HEK293 (cell line): ENCODE measurements at regions not wholly inside any gene's neighbourhood (a gene's known extent, or its start where the extent isn't known, plus 50 kb on each side); places are given as distances from the start of the nearest gene placed in this dataset.

ENCODE experiments used
- CTCF ChIA-PET: fragments of 350-600 bp; formaldehyde crosslinking; extraction: SDS; loops from one replicate; lab custom pipeline; 2021; ENCODE audit warnings: antibody characterized with exemption; lab: Yijun Ruan, JAX
- POLR2A ChIA-PET: fragments of 300-600 bp; formaldehyde crosslinking; extraction: SDS; loops from one replicate; lab custom pipeline; 2020; ENCODE audit warnings: antibody characterized with exemption, inconsistent platforms; lab: Yijun Ruan, JAX
- H3K27ac ChIP-seq: fragments of 200-500 bp; sonication (Bioruptor generic); 2 replicates; pipeline ENCODE4 v1.5.1; 2014; ENCODE audit warnings: low read depth, low read length, control low read depth, inconsistent platforms; ENCODE audit errors: extremely low read depth
- H3K36me3 ChIP-seq, 2 experiments: fragments of 200-500 bp in 1 of 2; sonication (Bioruptor generic) in 1 of 2; 1 replicate in 1 of 2; 2 replicates in 1 of 2; pipeline ENCODE4 v1.5.1; 2014 to 2017; ENCODE audit warnings: inconsistent platforms in 2 of 2, low read length in 2 of 2; ENCODE audit not compliant: control insufficient read depth in 2 of 2, insufficient read depth in 1 of 2
- H3K4me1 ChIP-seq: fragments of 200-500 bp; sonication (Bioruptor generic); 2 replicates; pipeline ENCODE4 v1.5.1; 2014; ENCODE audit warnings: mild to moderate bottlenecking, low read length, inconsistent platforms; ENCODE audit not compliant: control insufficient read depth, insufficient read depth
- H3K4me3 ChIP-seq: 2 replicates; pipeline ENCODE4 v1.5.1; 2011; ENCODE audit warnings: low read depth, mild to moderate bottlenecking, control low read depth, low read length, moderate library complexity
- H3K9me3 ChIP-seq: fragments of 200-500 bp; sonication (Bioruptor generic); 2 replicates; pipeline ENCODE4 v1.5.1; 2014; ENCODE audit warnings: low read depth, low read length, inconsistent platforms; ENCODE audit not compliant: control insufficient read depth, insufficient read depth
- ELK4 ChIP-seq: IDR thresholded peaks from 2 replicates; pipeline ENCODE4 v1.6.1; 2011; ENCODE audit warnings: mild to moderate bottlenecking, low read depth, low read length, borderline replicate concordance
- MEIS1 ChIP-seq: sonication (generic); formaldehyde crosslinking; IDR thresholded peaks from 2 replicates; pipeline ENCODE4 v1.8.1; 2022; ENCODE audit warnings: missing genetic modification reagents, mild to moderate bottlenecking, borderline replicate concordance
- TCF7L2 ChIP-seq: IDR thresholded peaks from 2 replicates; pipeline ENCODE4 v1.6.1; 2011; ENCODE audit warnings: low read depth, mild to moderate bottlenecking, inconsistent platforms, low read length, moderate library complexity, borderline replicate concordance
- YY2 ChIP-seq: fragments of 450-650 bp; formaldehyde crosslinking; IDR thresholded peaks from 2 replicates; pipeline ENCODE4 v1.5.1; 2016; ENCODE audit warnings: missing biosample characterization, missing genetic modification characterization
- ZNF16 ChIP-seq: fragments of 450-650 bp; formaldehyde crosslinking; IDR thresholded peaks from 2 replicates; pipeline ENCODE4 v1.5.1; 2016; ENCODE audit warnings: low read depth, missing biosample characterization, missing genetic modification characterization
- ZNF280D ChIP-seq: fragments of 450-650 bp; formaldehyde crosslinking; IDR thresholded peaks from 2 replicates; pipeline ENCODE4 v1.5.1; 2016; ENCODE audit warnings: missing biosample characterization, missing genetic modification characterization
- ZNF404 ChIP-seq: fragments of 450-650 bp; formaldehyde crosslinking; IDR thresholded peaks from 2 replicates; pipeline ENCODE4 v1.5.1; 2017; ENCODE audit warnings: missing biosample characterization, missing genetic modification characterization
- ZNF555 ChIP-seq: fragments of 450-650 bp; formaldehyde crosslinking; conservative IDR thresholded peaks from 2 replicates; pipeline ENCODE4 v1.5.1; 2017; ENCODE audit warnings: missing biosample characterization, mild to moderate bottlenecking, missing genetic modification characterization, inconsistent platforms
- ZNF560 ChIP-seq: fragments of 450-650 bp; formaldehyde crosslinking; IDR thresholded peaks from 2 replicates; pipeline ENCODE4 v1.5.1; 2017; ENCODE audit warnings: missing biosample characterization, missing genetic modification characterization, borderline replicate concordance
- ZNF596 ChIP-seq: fragments of 450-650 bp; IDR thresholded peaks from 2 replicates; pipeline ENCODE4 v1.5.0; 2018; ENCODE audit warnings: missing biosample characterization, mild to moderate bottlenecking, missing genetic modification characterization, moderate library complexity
- TF ChIP-seq, protein P1 (sequence below): fragments of 450-650 bp; formaldehyde crosslinking; IDR thresholded peaks from 2 replicates; pipeline ENCODE4 v1.5.1; 2016; ENCODE audit warnings: missing biosample characterization, missing genetic modification characterization
- TF ChIP-seq, protein P2 (sequence below): fragments of 450-650 bp; formaldehyde crosslinking; IDR thresholded peaks from 2 replicates; pipeline ENCODE4 v1.5.1; 2016; ENCODE audit warnings: missing biosample characterization, missing genetic modification characterization
- TF ChIP-seq, protein P3 (sequence below): fragments of 450-650 bp; formaldehyde crosslinking; IDR thresholded peaks from 2 replicates; pipeline ENCODE4 v1.5.0; 2017; ENCODE audit warnings: missing biosample characterization, missing genetic modification characterization, borderline replicate concordance
- TF ChIP-seq, protein P4 (sequence below): fragments of 450-650 bp; formaldehyde crosslinking; IDR thresholded peaks from 2 replicates; pipeline ENCODE4 v1.5.1; 2016; ENCODE audit warnings: missing biosample characterization, missing genetic modification characterization

GRCh38 chr15:58306591-58307312, 125.0 kb upstream of the LIPC start:
- ChIA-PET POLR2A (no interaction called here), CTCF (interaction anchor here (0.6 kb wide), 1 partner anchor 341 kb away, joined by 3 read pairs; no protein-coding TSS in a partner anchor)
- no peaks in the 10 kb centered on the region for H3K9me3 ChIP-seq
- H3K27ac ChIP-seq, result no peak overlapping the region
- H3K4me1 ChIP-seq, result no peaks in the 10 kb centered on the region
- H3K36me3 ChIP-seq, result no peaks in the 10 kb centered on the region
- no peak for TF ChIP-seq TCF7L2
- no peak for TF ChIP-seq YY2 (tag by site-specific recombination)
- TF ChIP-seq, protein P1, sequence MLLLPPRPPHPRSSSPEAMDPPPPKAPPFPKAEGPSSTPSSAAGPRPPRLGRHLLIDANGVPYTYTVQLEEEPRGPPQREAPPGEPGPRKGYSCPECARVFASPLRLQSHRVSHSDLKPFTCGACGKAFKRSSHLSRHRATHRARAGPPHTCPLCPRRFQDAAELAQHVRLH (tag by site-specific recombination), result no peak
- TF ChIP-seq, protein P2, sequence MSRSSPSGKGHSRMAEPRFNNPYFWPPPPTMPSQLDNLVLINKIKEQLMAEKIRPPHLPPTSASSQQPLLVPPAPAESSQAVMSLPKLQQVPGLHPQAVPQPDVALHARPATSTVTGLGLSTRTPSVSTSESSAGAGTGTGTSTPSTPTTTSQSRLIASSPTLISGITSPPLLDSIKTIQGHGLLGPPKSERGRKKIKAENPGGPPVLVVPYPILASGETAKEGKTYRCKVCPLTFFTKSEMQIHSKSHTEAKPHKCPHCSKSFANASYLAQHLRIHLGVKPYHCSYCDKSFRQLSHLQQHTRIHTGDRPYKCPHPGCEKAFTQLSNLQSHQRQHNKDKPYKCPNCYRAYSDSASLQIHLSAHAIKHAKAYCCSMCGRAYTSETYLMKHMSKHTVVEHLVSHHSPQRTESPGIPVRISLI (tag by site-specific recombination), result no peak
- TF ChIP-seq ZNF560 (tag by site-specific recombination), result no peak
- TF ChIP-seq ELK4, result no peak
- H3K4me3 ChIP-seq, result no peak overlapping the region

GRCh38 chr15:58307313-58307961, 124.4 kb upstream of the LIPC start:
- H3K27ac ChIP-seq, result no peak overlapping the region
- ChIA-PET CTCF (no interaction called here), POLR2A (no interaction called here)
- H3K4me1 ChIP-seq, result no peaks in the 10 kb centered on the region
- TF ChIP-seq ZNF596 (tag by site-specific recombination), result peak; percentile 52
- TF ChIP-seq ZNF16 (tag by site-specific recombination), result no peak
- no peak for TF ChIP-seq ZNF555 (tag by site-specific recombination)
- TF ChIP-seq ZNF280D, result no peak
- TF ChIP-seq, protein P3, sequence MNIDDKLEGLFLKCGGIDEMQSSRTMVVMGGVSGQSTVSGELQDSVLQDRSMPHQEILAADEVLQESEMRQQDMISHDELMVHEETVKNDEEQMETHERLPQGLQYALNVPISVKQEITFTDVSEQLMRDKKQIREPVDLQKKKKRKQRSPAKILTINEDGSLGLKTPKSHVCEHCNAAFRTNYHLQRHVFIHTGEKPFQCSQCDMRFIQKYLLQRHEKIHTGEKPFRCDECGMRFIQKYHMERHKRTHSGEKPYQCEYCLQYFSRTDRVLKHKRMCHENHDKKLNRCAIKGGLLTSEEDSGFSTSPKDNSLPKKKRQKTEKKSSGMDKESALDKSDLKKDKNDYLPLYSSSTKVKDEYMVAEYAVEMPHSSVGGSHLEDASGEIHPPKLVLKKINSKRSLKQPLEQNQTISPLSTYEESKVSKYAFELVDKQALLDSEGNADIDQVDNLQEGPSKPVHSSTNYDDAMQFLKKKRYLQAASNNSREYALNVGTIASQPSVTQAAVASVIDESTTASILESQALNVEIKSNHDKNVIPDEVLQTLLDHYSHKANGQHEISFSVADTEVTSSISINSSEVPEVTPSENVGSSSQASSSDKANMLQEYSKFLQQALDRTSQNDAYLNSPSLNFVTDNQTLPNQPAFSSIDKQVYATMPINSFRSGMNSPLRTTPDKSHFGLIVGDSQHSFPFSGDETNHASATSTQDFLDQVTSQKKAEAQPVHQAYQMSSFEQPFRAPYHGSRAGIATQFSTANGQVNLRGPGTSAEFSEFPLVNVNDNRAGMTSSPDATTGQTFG (tag by site-specific recombination), result no peak
- TF ChIP-seq, protein P4, sequence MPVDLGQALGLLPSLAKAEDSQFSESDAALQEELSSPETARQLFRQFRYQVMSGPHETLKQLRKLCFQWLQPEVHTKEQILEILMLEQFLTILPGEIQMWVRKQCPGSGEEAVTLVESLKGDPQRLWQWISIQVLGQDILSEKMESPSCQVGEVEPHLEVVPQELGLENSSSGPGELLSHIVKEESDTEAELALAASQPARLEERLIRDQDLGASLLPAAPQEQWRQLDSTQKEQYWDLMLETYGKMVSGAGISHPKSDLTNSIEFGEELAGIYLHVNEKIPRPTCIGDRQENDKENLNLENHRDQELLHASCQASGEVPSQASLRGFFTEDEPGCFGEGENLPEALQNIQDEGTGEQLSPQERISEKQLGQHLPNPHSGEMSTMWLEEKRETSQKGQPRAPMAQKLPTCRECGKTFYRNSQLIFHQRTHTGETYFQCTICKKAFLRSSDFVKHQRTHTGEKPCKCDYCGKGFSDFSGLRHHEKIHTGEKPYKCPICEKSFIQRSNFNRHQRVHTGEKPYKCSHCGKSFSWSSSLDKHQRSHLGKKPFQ (tag by site-specific recombination), result no peak
- TF ChIP-seq ZNF404 (tag by site-specific recombination), result no peak
- TF ChIP-seq MEIS1 (CRISPR knock-in tag), result no peak
- no peak overlapping the region for H3K4me3 ChIP-seq
- H3K9me3 ChIP-seq, result no peaks in the 10 kb centered on the region
- H3K36me3 ChIP-seq, result no peaks in the 10 kb centered on the region
